NCI-H748 (cell line): ENCODE measurements at regions not wholly inside any gene's neighbourhood (a gene's known extent, or its start where the extent isn't known, plus 50 kb on each side); places are given as distances from the start of the nearest gene placed in this dataset.
A peak's percentile ranks its signal among the peaks of the same experiment; 100 is the strongest.
"Not testable (repeated sequence)": the region's sequence is repeated elsewhere in the genome, so short reads cannot be mapped to it uniquely, and the experiment has no call there.

ENCODE experiments used
- DNase-seq: peaks from one replicate; lab custom pipeline; 2025; ENCODE audit not compliant: unreplicated experiment; lab: John Stamatoyannopoulos, UW

- no peak for DNase-seq
These were observed 224.9 kb upstream of the AUTS2 start for GRCh38 chr7:69373171-69374043.

- no peak for DNase-seq
These were observed 224.2 kb upstream of the AUTS2 start for GRCh38 chr7:69374044-69374425.

- DNase-seq: no peak
These were observed 221.1 kb upstream of the AUTS2 start for GRCh38 chr7:69377191-69377590.

- no peak for DNase-seq
These were observed 209.7 kb upstream of the AUTS2 start for GRCh38 chr7:69388452-69389137.

- no peak for DNase-seq
These were observed 209.1 kb upstream of the AUTS2 start for GRCh38 chr7:69389216-69389615.

- DNase-seq: not testable (repeated sequence)
These were observed 204.4 kb upstream of the AUTS2 start for GRCh38 chr7:69393912-69394311.

GRCh38 chr7:69395061-69395714, 203.1 kb upstream of the AUTS2 start:
- no peak for DNase-seq

GRCh38 chr7:69398986-69399385, 199.3 kb upstream of the AUTS2 start:
- DNase-seq: no peak

- DNase-seq: no peak
These were observed 198.9 kb upstream of the AUTS2 start for GRCh38 chr7:69399401-69399800.

GRCh38 chr7:69402696-69403095, 195.6 kb upstream of the AUTS2 start:
- peak; percentile 20 for DNase-seq

- peak; percentile 57 for DNase-seq
These were observed 195.1 kb upstream of the AUTS2 start for GRCh38 chr7:69403169-69403568.

GRCh38 chr7:69411018-69411417, 187.3 kb upstream of the AUTS2 start:
- no peak for DNase-seq

- peak; percentile 37 for DNase-seq
These were observed 186.8 kb upstream of the AUTS2 start for GRCh38 chr7:69411466-69411865.

GRCh38 chr7:69412331-69413146, 185.7 kb upstream of the AUTS2 start:
- DNase-seq: peak; percentile 13

GRCh38 chr7:69414555-69414954, 183.7 kb upstream of the AUTS2 start:
- no peak for DNase-seq

GRCh38 chr7:69418869-69419670, 179.2 kb upstream of the AUTS2 start:
- DNase-seq: no peak

GRCh38 chr7:69419934-69420333, 178.3 kb upstream of the AUTS2 start:
- DNase-seq: no peak

GRCh38 chr7:69422574-69422985, 175.7 kb upstream of the AUTS2 start:
- DNase-seq: no peak

GRCh38 chr7:69426705-69427104, 171.6 kb upstream of the AUTS2 start:
- DNase-seq: no peak

- DNase-seq: no peak
These were observed 170.2 kb upstream of the AUTS2 start for GRCh38 chr7:69428089-69428488.
